Activated CD8-positive, alpha-beta T cell treated with anti-CD3 and anti-CD28 coated beads for 36 hours (primary cell): ENCODE measurements at regions not wholly inside any gene's neighbourhood (a gene's known extent, or its start where the extent isn't known, plus 50 kb on each side); places are given as distances from the start of the nearest gene placed in this dataset.

ENCODE experiments used
- ATAC-seq: fragments of 200-7000 bp; cut with Tn5 transposase; one replicate; pipeline ENCODE4 v1.10.0; 2021; ENCODE audit warnings: mild to moderate bottlenecking, moderate library complexity
- CTCF ChIA-PET: fragments of 350-600 bp; sonication (Branson Sonifier 250); formaldehyde crosslinking; loops from one replicate; lab custom pipeline; 2021; ENCODE audit warnings: antibody characterized with exemption; lab: Charles Lee
- POLR2A ChIA-PET: fragments of 350-600 bp; sonication (Branson Sonifier 250); formaldehyde crosslinking; loops from one replicate; lab custom pipeline; 2021; ENCODE audit warnings: antibody characterized with exemption; lab: Charles Lee
- DNase-seq: peaks from one replicate; pipeline ENCODE4 v3.0.0-alpha.2; 2020
- H3K27ac Mint-ChIP-seq: one replicate; pipeline ENCODE4 v1.8.0; 2021; ENCODE audit warnings: mild to moderate bottlenecking, mixed read lengths
- H3K27me3 Mint-ChIP-seq: one replicate; pipeline ENCODE4 v1.8.0; 2021; ENCODE audit warnings: mixed read lengths
- H3K36me3 Mint-ChIP-seq: one replicate; pipeline ENCODE4 v1.8.0; 2021; ENCODE audit warnings: low read depth, mixed read lengths
- H3K4me1 Mint-ChIP-seq: one replicate; pipeline ENCODE4 v1.8.0; 2021; ENCODE audit warnings: low read depth, mixed read lengths
- H3K4me3 Mint-ChIP-seq: one replicate; pipeline ENCODE4 v1.8.0; 2021; ENCODE audit warnings: mild to moderate bottlenecking, moderate library complexity, mixed read lengths
- H3K9me3 Mint-ChIP-seq: one replicate; pipeline ENCODE4 v1.8.0; 2021; ENCODE audit warnings: mixed read lengths
- CTCF ChIP-seq: fragments of 200-600 bp; IDR thresholded peaks from one replicate; pipeline ENCODE4 v1.8.0; 2022; ENCODE audit warnings: antibody characterized with exemption, mild to moderate bottlenecking
- intact Hi-C: fragments of 100-400 bp; cut with micrococcal nuclease; formaldehyde crosslinking; loops from one replicate; pipeline ENCODE4 v1.10.0; 2022

GRCh38 chr6:16939839-16940238, 162.0 kb upstream of the STMND1 start:
- peaks cover 42% of the 10 kb centered on the region for H3K27me3 Mint-ChIP-seq
- POLR2A ChIA-PET: no interaction called here
- intact Hi-C loops: no loop called here

GRCh38 chr6:16939351-16939750, 162.5 kb upstream of the STMND1 start:
- no peaks in the 10 kb centered on the region for H3K4me1 Mint-ChIP-seq
- no peak overlapping the region for H3K27ac Mint-ChIP-seq
- no peak for DNase-seq
- H3K27me3 Mint-ChIP-seq: peaks cover 43% of the 10 kb centered on the region
- ATAC-seq: no peak
- no peak for TF ChIP-seq CTCF
- ChIA-PET CTCF (interaction anchor here (1.4 kb wide), 1 partner anchor 11 kb away, joined by 4 read pairs; no protein-coding TSS in a partner anchor), POLR2A (no interaction called here)
- no peaks in the 10 kb centered on the region for H3K9me3 Mint-ChIP-seq
- H3K4me3 Mint-ChIP-seq: no peak overlapping the region
- intact Hi-C loops: no loop called here
- no peaks in the 10 kb centered on the region for H3K36me3 Mint-ChIP-seq

More at GRCh38 chr6:16939839-16940238, 162.0 kb upstream of the STMND1 start:
- Mint-ChIP-seq H3K9me3 (no peaks in the 10 kb centered on the region), H3K4me3 (no peak overlapping the region), H3K36me3 (no peaks in the 10 kb centered on the region), H3K4me1 (no peaks in the 10 kb centered on the region), H3K27ac (no peak overlapping the region)
- DNase-seq (no peak), ATAC-seq (no peak)
- CTCF ChIA-PET: interaction anchor here (1.4 to 3.0 kb wide), 2 partner anchors 10 to 25 kb away, joined by 4 to 14 read pairs; no protein-coding TSS in a partner anchor
- no peak for TF ChIP-seq CTCF

GRCh38 chr6:16936893-16937292, 165.0 kb upstream of the STMND1 start:
- ChIA-PET CTCF (no interaction called here), POLR2A (no interaction called here)
- ATAC-seq (no peak), DNase-seq (no peak)
- no peak for TF ChIP-seq CTCF
- intact Hi-C loops: no loop called here
- Mint-ChIP-seq H3K4me1 (peaks cover 2% of the 10 kb centered on the region), H3K9me3 (no peaks in the 10 kb centered on the region), H3K36me3 (no peaks in the 10 kb centered on the region), H3K27me3 (peaks cover 38% of the 10 kb centered on the region), H3K4me3 (no peak overlapping the region), H3K27ac (no peak overlapping the region)

- CTCF ChIA-PET: interaction anchor here (1.0 to 1.7 kb wide), 3 partner anchors 31 to 163 kb away, joined by 3 to 8 read pairs (median 4); no protein-coding TSS in a partner anchor
- Mint-ChIP-seq H3K27ac (no peak overlapping the region), H3K4me1 (peaks cover 2% of the 10 kb centered on the region), H3K9me3 (no peaks in the 10 kb centered on the region), H3K4me3 (no peak overlapping the region), H3K36me3 (no peaks in the 10 kb centered on the region), H3K27me3 (peaks cover 41% of the 10 kb centered on the region)
- intact Hi-C loops: no loop called here
- no peak for ATAC-seq
- no peak for TF ChIP-seq CTCF
- no peak for DNase-seq
- POLR2A ChIA-PET: no interaction called here
These were observed 167.9 kb upstream of the STMND1 start for GRCh38 chr6:16933961-16934360.

- POLR2A ChIA-PET: no interaction called here
- TF ChIP-seq CTCF: no peak
- Mint-ChIP-seq H3K4me3 (no peak overlapping the region), H3K27me3 (peaks cover 41% of the 10 kb centered on the region), H3K27ac (no peak overlapping the region), H3K4me1 (peaks cover 2% of the 10 kb centered on the region), H3K9me3 (no peaks in the 10 kb centered on the region), H3K36me3 (no peaks in the 10 kb centered on the region)
- CTCF ChIA-PET: interaction anchor here (1.3 kb wide), 1 partner anchor 31 kb away, joined by 4 read pairs; no protein-coding TSS in a partner anchor
- DNase-seq: no peak
- no peak for ATAC-seq
- intact Hi-C loops: no loop called here
These were observed 168.3 kb upstream of the STMND1 start for GRCh38 chr6:16933532-16933931.
